CD4-positive, alpha-beta T cell (primary cell): ENCODE measurements at regions not wholly inside any gene's neighbourhood (a gene's known extent, or its start where the extent isn't known, plus 50 kb on each side); places are given as distances from the start of the nearest gene placed in this dataset.

ENCODE experiments used
- ATAC-seq: fragments of 200-7000 bp; cut with Tn5 transposase; one replicate; pipeline ENCODE4 v1.10.0; 2022; ENCODE audit warnings: mild to moderate bottlenecking; ENCODE audit not compliant: poor library complexity
- CTCF ChIA-PET: fragments of 350-600 bp; sonication (Branson Sonifier 250); formaldehyde crosslinking; loops from one replicate; lab custom pipeline; 2021; ENCODE audit warnings: antibody characterized with exemption, inconsistent platforms; lab: Charles Lee
- POLR2A ChIA-PET: fragments of 350-600 bp; sonication (Branson Sonifier 250); formaldehyde crosslinking; loops from one replicate; lab custom pipeline; 2021; ENCODE audit warnings: antibody characterized with exemption, inconsistent platforms; lab: Charles Lee
- DNase-seq, 14 experiments: peaks; one replicate each; pipeline ENCODE4 v3.0.0-alpha.2; 2013 to 2020; ENCODE audit warnings: mixed read lengths in 2 of 14
- H3K27ac ChIP-seq, 2 donors: one replicate each; pipeline versions ENCODE4 v1.5.1 to v1.7.0; 2013; ENCODE audit warnings: low read length in 2 of 2, low read depth in 1 of 2, mild to moderate bottlenecking in 1 of 2
- H3K27me3 ChIP-seq, 2 experiments: 1 replicate in 1 of 2; 2 replicates in 1 of 2; pipeline versions ENCODE4 v1.6.1 to v1.7.0; 2013; ENCODE audit warnings: low read length in 2 of 2, control low read depth in 1 of 2, mild to moderate bottlenecking in 1 of 2, moderate library complexity in 1 of 2; ENCODE audit not compliant: insufficient read depth in 2 of 2, control insufficient read depth in 1 of 2
- H3K36me3 ChIP-seq: one replicate; pipeline ENCODE4 v1.6.1; 2013; ENCODE audit warnings: low read length, control low read depth; ENCODE audit not compliant: insufficient read depth
- H3K4me1 ChIP-seq: one replicate; pipeline ENCODE4 v1.6.1; 2013; ENCODE audit warnings: low read length, control low read depth; ENCODE audit not compliant: insufficient read depth
- H3K4me3 ChIP-seq: one replicate; pipeline ENCODE4 v1.5.1; 2013; ENCODE audit warnings: mild to moderate bottlenecking, low read length, moderate library complexity
- H3K9me3 ChIP-seq, 2 experiments: 1 replicate in 1 of 2; 2 replicates in 1 of 2; pipeline versions ENCODE4 v1.6.1 to v1.7.0; 2013; ENCODE audit warnings: low read length in 2 of 2, mild to moderate bottlenecking in 2 of 2, control low read depth in 1 of 2, moderate library complexity in 1 of 2; ENCODE audit not compliant: control insufficient read depth in 1 of 2, insufficient read depth in 1 of 2
- H3K27ac Mint-ChIP-seq: one replicate; pipeline ENCODE4 v1.8.0; 2020; ENCODE audit warnings: mixed read lengths
- H3K27me3 Mint-ChIP-seq: one replicate; pipeline ENCODE4 v1.8.0; 2021; ENCODE audit warnings: mixed read lengths
- H3K36me3 Mint-ChIP-seq: one replicate; pipeline ENCODE4 v1.8.0; 2021; ENCODE audit warnings: low read depth, mixed read lengths
- H3K4me1 Mint-ChIP-seq: one replicate; pipeline ENCODE4 v1.8.0; 2021; ENCODE audit warnings: low read depth, mixed read lengths
- H3K4me3 Mint-ChIP-seq: one replicate; pipeline ENCODE4 v1.8.0; 2020; ENCODE audit warnings: mild to moderate bottlenecking, mixed read lengths
- H3K9me3 Mint-ChIP-seq: one replicate; pipeline ENCODE4 v1.8.0; 2020; ENCODE audit warnings: mixed read lengths
- intact Hi-C, 2 experiments: fragments of 100-400 bp; cut with DNase I in 1 of 2; cut with micrococcal nuclease in 1 of 2; formaldehyde crosslinking; loops; one replicate each; pipeline versions ENCODE4 v1.15.1 to v1.9.0; 2023 to 2025; cut with DNase I, micrococcal nuclease
- TF ChIP-seq, protein P1 (sequence below): fragments of 200-600 bp; IDR thresholded peaks from one replicate; pipeline ENCODE4 v1.8.0; 2022; ENCODE audit warnings: antibody characterized with exemption, mild to moderate bottlenecking

DNA sequence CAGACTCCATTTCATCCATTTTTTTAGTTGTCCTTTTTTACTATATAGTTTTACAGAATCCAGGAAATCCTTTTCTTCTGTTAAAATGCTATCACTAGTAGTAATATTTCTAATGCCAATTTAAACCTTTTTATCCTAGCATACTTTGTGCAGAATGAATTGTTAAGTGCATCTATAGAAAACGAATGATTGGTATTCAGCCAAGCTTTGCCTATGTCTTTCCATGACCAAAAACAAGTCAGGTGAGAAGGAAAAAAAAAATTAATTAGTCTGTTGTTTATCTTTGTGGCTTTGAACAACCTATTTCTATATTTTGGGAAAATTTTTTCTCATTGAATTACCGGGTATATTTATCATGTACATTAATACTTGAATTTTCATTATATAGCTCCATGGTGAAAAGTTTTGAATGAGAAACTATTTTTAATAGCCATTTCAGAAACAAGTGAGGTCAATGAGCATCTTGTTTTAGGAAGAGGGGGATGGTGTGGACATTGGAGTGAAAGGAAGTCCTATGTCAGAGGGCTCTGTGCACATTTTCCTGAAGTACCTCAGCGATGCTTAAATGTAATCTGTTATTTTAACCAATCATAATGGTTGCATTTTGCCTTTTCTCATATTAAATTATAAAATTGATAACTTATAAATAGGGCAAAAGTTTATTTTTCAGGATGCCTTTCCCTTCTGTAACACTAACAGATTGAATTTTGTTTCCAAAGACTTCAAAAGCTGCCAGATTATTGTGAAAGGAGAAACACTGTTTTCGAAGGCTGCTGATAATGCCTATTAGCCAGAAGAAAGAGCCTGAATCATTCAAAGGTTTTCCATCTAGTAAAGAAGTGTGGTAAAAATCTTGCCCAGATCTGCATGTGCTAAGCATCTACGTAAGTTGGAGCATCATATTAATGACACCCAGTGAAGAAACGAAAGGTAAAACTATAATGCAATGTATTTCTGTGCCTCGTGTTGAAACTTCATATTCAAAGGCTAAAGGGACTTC lies 73.8 kb upstream of the S1PR1 start:
- TF ChIP-seq, protein P1, sequence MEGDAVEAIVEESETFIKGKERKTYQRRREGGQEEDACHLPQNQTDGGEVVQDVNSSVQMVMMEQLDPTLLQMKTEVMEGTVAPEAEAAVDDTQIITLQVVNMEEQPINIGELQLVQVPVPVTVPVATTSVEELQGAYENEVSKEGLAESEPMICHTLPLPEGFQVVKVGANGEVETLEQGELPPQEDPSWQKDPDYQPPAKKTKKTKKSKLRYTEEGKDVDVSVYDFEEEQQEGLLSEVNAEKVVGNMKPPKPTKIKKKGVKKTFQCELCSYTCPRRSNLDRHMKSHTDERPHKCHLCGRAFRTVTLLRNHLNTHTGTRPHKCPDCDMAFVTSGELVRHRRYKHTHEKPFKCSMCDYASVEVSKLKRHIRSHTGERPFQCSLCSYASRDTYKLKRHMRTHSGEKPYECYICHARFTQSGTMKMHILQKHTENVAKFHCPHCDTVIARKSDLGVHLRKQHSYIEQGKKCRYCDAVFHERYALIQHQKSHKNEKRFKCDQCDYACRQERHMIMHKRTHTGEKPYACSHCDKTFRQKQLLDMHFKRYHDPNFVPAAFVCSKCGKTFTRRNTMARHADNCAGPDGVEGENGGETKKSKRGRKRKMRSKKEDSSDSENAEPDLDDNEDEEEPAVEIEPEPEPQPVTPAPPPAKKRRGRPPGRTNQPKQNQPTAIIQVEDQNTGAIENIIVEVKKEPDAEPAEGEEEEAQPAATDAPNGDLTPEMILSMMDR = no peak
- no peak for DNase-seq
- Histone ChIP-seq H3K4me3 (no peak overlapping the region), H3K9me3 (no peaks in the 10 kb centered on the region), H3K4me1 (no peaks in the 10 kb centered on the region), H3K27me3 (no peaks in the 10 kb centered on the region), H3K36me3 (no peaks in the 10 kb centered on the region), H3K27ac (no peak overlapping the region)
- intact Hi-C loops = no loop called here
- no peaks in the 10 kb centered on the region for H3K4me1 Mint-ChIP-seq
- no peaks in the 10 kb centered on the region for H3K36me3 Mint-ChIP-seq
- H3K4me3 Mint-ChIP-seq = no peak overlapping the region
- CTCF ChIA-PET = interaction anchor here (1.7 kb wide), 1 partner anchor 24 kb away, joined by 5 read pairs; no protein-coding TSS in a partner anchor
- ATAC-seq = no peak
- no peaks in the 10 kb centered on the region for H3K27me3 Mint-ChIP-seq
- H3K9me3 Mint-ChIP-seq = no peaks in the 10 kb centered on the region
- POLR2A ChIA-PET = no interaction called here
- H3K27ac Mint-ChIP-seq = no peak overlapping the region

DNA sequence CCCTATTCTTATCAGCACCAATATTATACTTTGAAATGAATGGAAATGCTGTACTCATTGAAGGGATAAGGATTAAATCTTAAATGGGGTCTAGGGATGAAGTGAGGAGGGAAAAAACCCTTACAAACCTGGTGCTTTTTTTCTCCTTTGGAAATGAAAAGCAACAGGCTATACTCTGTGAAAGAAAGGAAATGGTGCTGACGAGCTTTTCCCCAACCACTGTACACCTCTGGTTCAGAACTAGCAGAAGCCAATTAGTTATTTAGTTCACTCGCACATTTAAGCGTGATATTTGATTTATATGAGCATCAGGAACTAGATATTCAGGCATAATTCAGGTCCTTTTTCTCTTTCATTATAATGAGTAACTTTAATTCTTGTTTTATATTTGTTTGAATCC lies 74.5 kb upstream of the S1PR1 start:
- Mint-ChIP-seq H3K36me3 (no peaks in the 10 kb centered on the region), H3K4me1 (no peaks in the 10 kb centered on the region), H3K4me3 (no peak overlapping the region), H3K9me3 (no peaks in the 10 kb centered on the region), H3K27ac (no peak overlapping the region), H3K27me3 (no peaks in the 10 kb centered on the region)
- TF ChIP-seq, protein P1 = no peak
- DNase-seq (no peak), ATAC-seq (no peak)
- intact Hi-C loops = no loop called here
- no peaks in the 10 kb centered on the region for H3K4me1 ChIP-seq
- CTCF ChIA-PET = interaction anchor here (1.7 kb wide), 1 partner anchor 25 kb away, joined by 5 read pairs; no protein-coding TSS in a partner anchor
- H3K36me3 ChIP-seq = no peaks in the 10 kb centered on the region
- no peaks in the 10 kb centered on the region for H3K27me3 ChIP-seq
- POLR2A ChIA-PET = no interaction called here
- no peaks in the 10 kb centered on the region for H3K9me3 ChIP-seq
- H3K4me3 ChIP-seq = no peak overlapping the region
- no peak overlapping the region for H3K27ac ChIP-seq

DNA sequence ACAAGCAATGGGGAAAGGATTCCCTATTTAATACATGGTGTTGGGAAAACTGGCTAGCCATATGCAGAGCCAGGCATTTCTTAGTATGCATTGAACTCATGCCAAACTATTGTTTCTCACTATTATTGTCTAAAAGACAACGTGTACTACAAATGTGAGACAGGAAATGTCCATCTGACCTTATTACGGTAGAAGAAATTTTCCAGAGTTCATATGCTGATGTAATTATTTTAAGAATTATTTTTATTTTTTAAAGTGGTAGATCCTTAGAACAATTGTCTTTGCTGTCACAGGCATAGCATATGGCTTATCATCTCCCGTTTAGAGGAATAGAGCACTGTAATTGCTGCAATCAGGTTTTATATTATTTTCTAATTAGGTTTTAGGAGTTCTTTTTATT lies 75.2 kb upstream of the S1PR1 start:
- H3K27ac Mint-ChIP-seq = no peak overlapping the region
- H3K36me3 ChIP-seq = no peaks in the 10 kb centered on the region
- no peaks in the 10 kb centered on the region for H3K9me3 Mint-ChIP-seq
- H3K4me1 ChIP-seq = no peaks in the 10 kb centered on the region
- no peaks in the 10 kb centered on the region for H3K27me3 ChIP-seq
- H3K4me3 Mint-ChIP-seq = no peak overlapping the region
- no peak overlapping the region for H3K27ac ChIP-seq
- ATAC-seq (no peak), DNase-seq (no peak)
- H3K36me3 Mint-ChIP-seq = no peaks in the 10 kb centered on the region
- ChIA-PET CTCF (interaction anchor here (1.7 kb wide), 1 partner anchor 26 kb away, joined by 5 read pairs; no protein-coding TSS in a partner anchor), POLR2A (no interaction called here)
- no peaks in the 10 kb centered on the region for H3K4me1 Mint-ChIP-seq
- TF ChIP-seq, protein P1 = no peak
- no peaks in the 10 kb centered on the region for H3K9me3 ChIP-seq
- no peaks in the 10 kb centered on the region for H3K27me3 Mint-ChIP-seq
- H3K4me3 ChIP-seq = no peak overlapping the region
- intact Hi-C loops = no loop called here
